Left lung (tissue), 4 donors: ENCODE measurements at regions not wholly inside any gene's neighbourhood (a gene's known extent, or its start where the extent isn't known, plus 50 kb on each side); places are given as distances from the start of the nearest gene placed in this dataset.

Source experiments
- ATAC-seq: fragments of 200-7000 bp; cut with Tn5 transposase; one replicate; pipeline ENCODE4 v1.9.1; 2020; ENCODE audit warnings: moderate library complexity
- DNase-seq, 4 donors: peaks; one replicate each; pipeline ENCODE4 v3.0.0-alpha.2; 2013 to 2020
- H3K27ac ChIP-seq, 2 donors: fragments of 200-600 bp; sonication (generic) in 1 of 2; one replicate each; pipeline versions ENCODE4 v1.5.0 to v1.8.0; 2020 to 2021
- H3K27me3 ChIP-seq, 2 donors: fragments of 200-600 bp; sonication (generic) in 1 of 2; one replicate each; pipeline versions ENCODE4 v1.5.0 to v1.8.0; 2020 to 2021
- H3K36me3 ChIP-seq, 2 donors: fragments of 200-600 bp; sonication (generic) in 1 of 2; one replicate each; pipeline versions ENCODE4 v1.5.0 to v1.8.0; 2020 to 2021
- H3K4me1 ChIP-seq, 2 donors: fragments of 200-600 bp; one replicate each; pipeline ENCODE4 v1.8.0; 2021
- H3K4me3 ChIP-seq, 2 donors: fragments of 200-600 bp; sonication (generic) in 1 of 2; one replicate each; pipeline versions ENCODE4 v1.5.0 to v1.8.0; 2020 to 2021; ENCODE audit warnings: mild to moderate bottlenecking in 1 of 2
- H3K9me3 ChIP-seq, 2 donors: fragments of 200-600 bp; sonication (generic) in 1 of 2; one replicate each; pipeline versions ENCODE4 v1.5.0 to v1.8.0; 2020 to 2021
- CTCF ChIP-seq, 2 donors: fragments of 200-600 bp; sonication (generic) in 1 of 2; IDR thresholded peaks; one replicate each; pipeline versions ENCODE4 v1.5.0 to v1.8.0; 2021; ENCODE audit warnings: antibody characterized with exemption in 2 of 2
- intact Hi-C, 2 donors: fragments of 100-400 bp; cut with DNase I; formaldehyde crosslinking; loops; one replicate each; pipeline versions ENCODE4 v1.11.2 to v1.14.2; 2022
- donor health status: DM: no; HTN: yes; CAD: no.
- donor health status: DM: no; HTN: no; CAD: no.

GRCh38 chr12:119245904-119246494 lies 67.3 kb downstream of the HSPB8 start:
- Histone ChIP-seq H3K4me3 (no peak overlapping the region), H3K9me3 (no peaks in the 10 kb centered on the region), H3K4me1 (no peaks in the 10 kb centered on the region), H3K27me3 (no peaks in the 10 kb centered on the region), H3K36me3 (no peaks in the 10 kb centered on the region), H3K27ac (no peak overlapping the region)
- no peak for DNase-seq
- ATAC-seq = no peak
- intact Hi-C loops = no loop called here
- no peak for TF ChIP-seq CTCF (IDR thresholded peaks at IDR 0.05)

- Histone ChIP-seq H3K9me3 (no peaks in the 10 kb centered on the region), H3K27ac (no peak overlapping the region), H3K27me3 (no peaks in the 10 kb centered on the region), H3K36me3 (no peaks in the 10 kb centered on the region), H3K4me1 (no peaks in the 10 kb centered on the region), H3K4me3 (no peak overlapping the region)
- no peak for DNase-seq
- no peak for ATAC-seq
- intact Hi-C loops = no loop called here
- TF ChIP-seq CTCF (IDR thresholded peaks at IDR 0.05) = no peak
These were observed 68.4 kb downstream of the HSPB8 start for GRCh38 chr12:119247007-119247719.

GRCh38 chr12:119247720-119248043 lies 69.0 kb downstream of the HSPB8 start:
- DNase-seq = no peak
- no peak overlapping the region for H3K27ac ChIP-seq
- no peaks in the 10 kb centered on the region for H3K9me3 ChIP-seq
- H3K36me3 ChIP-seq = no peaks in the 10 kb centered on the region
- H3K4me1 ChIP-seq = no peaks in the 10 kb centered on the region
- no peak for TF ChIP-seq CTCF (IDR thresholded peaks at IDR 0.05)
- H3K27me3 ChIP-seq = no peaks in the 10 kb centered on the region
- no peak for ATAC-seq
- intact Hi-C loops = no loop called here
- H3K4me3 ChIP-seq = no peak overlapping the region

- no peak overlapping the region for H3K4me3 ChIP-seq
- no peak for ATAC-seq
- no peak for TF ChIP-seq CTCF (IDR thresholded peaks at IDR 0.05)
These were observed 70.8 kb downstream of the HSPB8 start for GRCh38 chr12:119249383-119250155.

GRCh38 chr12:119255314-119255713 lies 76.6 kb downstream of the HSPB8 start:
- Histone ChIP-seq H3K9me3 (no peaks in the 10 kb centered on the region), H3K36me3 (no peaks in the 10 kb centered on the region), H3K27ac (no peak overlapping the region), H3K4me1 (no peaks in the 10 kb centered on the region), H3K4me3 (no peak overlapping the region), H3K27me3 (no peaks in the 10 kb centered on the region)
- intact Hi-C loops = no loop called here
- no peak for DNase-seq
- ATAC-seq = no peak
- TF ChIP-seq CTCF (IDR thresholded peaks at IDR 0.05) = no peak

More at GRCh38 chr12:119249383-119250155, 70.8 kb downstream of the HSPB8 start:
- Histone ChIP-seq H3K9me3 (no peaks in the 10 kb centered on the region), H3K27me3 (no peaks in the 10 kb centered on the region), H3K4me1 (no peaks in the 10 kb centered on the region), H3K36me3 (no peaks in the 10 kb centered on the region), H3K27ac (no peak overlapping the region)
- DNase-seq = no peak
- intact Hi-C loops = no loop called here
